GM23338 (cell line): ENCODE measurements at regions not wholly inside any gene's neighbourhood (a gene's known extent, or its start where the extent isn't known, plus 50 kb on each side); places are given as distances from the start of the nearest gene placed in this dataset.
A peak's percentile ranks its signal among the peaks of the same experiment; 100 is the strongest.

Experiments used
- ATAC-seq: fragments of 200-7000 bp; cut with Tn5 transposase; 3 replicates; pipeline ENCODE4 v1.9.1; 2020
- DNase-seq: peaks from one replicate; pipeline ENCODE4 v3.0.0-alpha.2; 2015; ENCODE audit warnings: low spot score
- H2AFZ ChIP-seq: fragments of 200-600 bp; sonication (generic); 2 replicates; pipeline ENCODE4 v1.8.0; 2016; ENCODE audit warnings: antibody characterized with exemption, mild to moderate bottlenecking, moderate library complexity
- H3F3A ChIP-seq: fragments of 200-600 bp; sonication (generic); replicated peaks from 2 replicates; pipeline ENCODE4 v1.8.0; 2017; ENCODE audit warnings: antibody characterized with exemption, mixed run types, low read depth
- H3K27ac ChIP-seq: fragments of 200-600 bp; sonication (generic); 2 replicates; pipeline ENCODE4 v1.6.1; 2016; ENCODE audit warnings: low read depth
- H3K27me3 ChIP-seq: fragments of 200-600 bp; sonication (generic); 2 replicates; pipeline ENCODE4 v1.8.0; 2016; ENCODE audit warnings: mild to moderate bottlenecking, mixed run types, moderate library complexity; ENCODE audit not compliant: insufficient read depth
- H3K36me3 ChIP-seq: fragments of 200-600 bp; sonication (generic); 2 replicates; pipeline ENCODE4 v1.8.0; 2016; ENCODE audit warnings: mild to moderate bottlenecking; ENCODE audit not compliant: insufficient read depth
- H3K4me1 ChIP-seq: fragments of 200-600 bp; sonication (generic); 2 replicates; pipeline ENCODE4 v1.8.0; 2016; ENCODE audit warnings: mild to moderate bottlenecking, moderate library complexity; ENCODE audit not compliant: insufficient read depth
- H3K4me2 ChIP-seq: fragments of 200-600 bp; sonication (generic); 2 replicates; pipeline ENCODE4 v1.7.1; 2017; ENCODE audit warnings: mixed run types
- H3K4me3 ChIP-seq: fragments of 200-600 bp; sonication (generic); 2 replicates; pipeline ENCODE4 v1.6.1; 2016; ENCODE audit warnings: mixed run types
- H3K79me2 ChIP-seq: fragments of 200-600 bp; sonication (generic); replicated peaks from 2 replicates; pipeline ENCODE4 v1.8.0; 2017; ENCODE audit warnings: mild to moderate bottlenecking; ENCODE audit not compliant: insufficient read depth
- H3K9me2 ChIP-seq: fragments of 200-600 bp; sonication (generic); 2 replicates; pipeline ENCODE4 v1.8.0; 2017; ENCODE audit not compliant: insufficient read depth
- H4K20me1 ChIP-seq: fragments of 200-600 bp; sonication (generic); replicated peaks from 2 replicates; pipeline ENCODE4 v1.8.0; 2017; ENCODE audit warnings: mild to moderate bottlenecking; ENCODE audit not compliant: insufficient read depth
- H3K27ac Mint-ChIP-seq: 2 replicates; pipeline ENCODE4 v1.8.0; 2020; ENCODE audit warnings: inconsistent platforms, mild to moderate bottlenecking, moderate library complexity, mixed read lengths
- H3K27me3 Mint-ChIP-seq: 3 replicates; pipeline ENCODE4 v1.8.0; 2022; ENCODE audit warnings: low read depth, mild to moderate bottlenecking, moderate library complexity, mixed read lengths, inconsistent platforms; ENCODE audit not compliant: insufficient read depth, poor library complexity
- H3K36me3 Mint-ChIP-seq: 3 replicates; pipeline ENCODE4 v1.8.0; 2021; ENCODE audit warnings: low read depth, mild to moderate bottlenecking, inconsistent platforms, moderate library complexity, mixed read lengths
- H3K4me1 Mint-ChIP-seq: 3 replicates; pipeline ENCODE4 v1.8.0; 2020; ENCODE audit warnings: mild to moderate bottlenecking, inconsistent platforms, mixed read lengths
- H3K4me3 Mint-ChIP-seq: 3 replicates; pipeline ENCODE4 v1.8.0; 2021; ENCODE audit warnings: moderate library complexity, mild to moderate bottlenecking, inconsistent platforms, mixed read lengths
- H3K9me3 Mint-ChIP-seq: 3 replicates; pipeline ENCODE4 v1.8.0; 2020; ENCODE audit warnings: moderate library complexity, mild to moderate bottlenecking, inconsistent platforms, mixed read lengths
- CREB1 ChIP-seq: fragments of 250-450 bp; sonication (Bioruptor Pico); IDR thresholded peaks from 2 replicates; pipeline ENCODE4 v1.5.0; 2020; ENCODE audit warnings: low read depth, mild to moderate bottlenecking, moderate library complexity
- CTCF ChIP-seq, 2 experiments: fragments of 200-600 bp in 1 of 2; sonication (generic) in 1 of 2; conservative IDR thresholded peaks; 2 replicates each; pipeline versions ENCODE4 v1.5.1 to v1.6.1; 2016 to 2017; ENCODE audit warnings: antibody characterized with exemption in 2 of 2, low read depth in 2 of 2, mild to moderate bottlenecking in 2 of 2, moderate library complexity in 1 of 2
- ETS1 ChIP-seq: IDR thresholded peaks from 2 replicates; pipeline ENCODE4 v1.6.1; 2016; ENCODE audit warnings: antibody characterized with exemption
- EZH2 ChIP-seq: fragments of 200-600 bp; sonication (generic); IDR thresholded peaks from one replicate; pipeline ENCODE4 v1.8.0; 2017; ENCODE audit warnings: antibody characterized with exemption, mild to moderate bottlenecking, low read depth; ENCODE audit not compliant: unreplicated experiment
- EZH2phosphoT487 ChIP-seq: fragments of 200-600 bp; sonication (generic); IDR thresholded peaks from one replicate; pipeline ENCODE4 v1.8.1; 2018; ENCODE audit warnings: antibody characterized with exemption; ENCODE audit not compliant: unreplicated experiment
- JUNB ChIP-seq: IDR thresholded peaks from one replicate; pipeline ENCODE4 v1.6.1; 2016; ENCODE audit warnings: antibody characterized with exemption; ENCODE audit not compliant: unreplicated experiment
- NANOG ChIP-seq: IDR thresholded peaks from 2 replicates; pipeline ENCODE4 v1.6.1; 2016; ENCODE audit warnings: antibody characterized with exemption, borderline replicate concordance
- POLR2AphosphoS5 ChIP-seq: IDR thresholded peaks from 2 replicates; pipeline ENCODE4 v1.6.1; 2016; ENCODE audit warnings: antibody characterized with exemption, low read depth
- REST ChIP-seq: IDR thresholded peaks from one replicate; pipeline ENCODE4 v1.6.1; 2018; ENCODE audit warnings: antibody characterized with exemption; ENCODE audit not compliant: unreplicated experiment
- ZNF114 ChIP-seq: fragments of 250-450 bp; sonication (Bioruptor Pico); IDR thresholded peaks from 2 replicates; pipeline ENCODE4 v1.5.0; 2020; ENCODE audit warnings: mild to moderate bottlenecking, moderate library complexity
- ZNF331 ChIP-seq: fragments of 250-450 bp; sonication (Bioruptor Pico); IDR thresholded peaks from 2 replicates; pipeline ENCODE4 v1.5.0; 2020; ENCODE audit warnings: low read depth, mild to moderate bottlenecking, moderate library complexity
- ZNF462 ChIP-seq: fragments of 250-450 bp; sonication (Bioruptor Pico); IDR thresholded peaks from 2 replicates; pipeline ENCODE4 v1.5.0; 2020; ENCODE audit warnings: mild to moderate bottlenecking, moderate library complexity

DNA sequence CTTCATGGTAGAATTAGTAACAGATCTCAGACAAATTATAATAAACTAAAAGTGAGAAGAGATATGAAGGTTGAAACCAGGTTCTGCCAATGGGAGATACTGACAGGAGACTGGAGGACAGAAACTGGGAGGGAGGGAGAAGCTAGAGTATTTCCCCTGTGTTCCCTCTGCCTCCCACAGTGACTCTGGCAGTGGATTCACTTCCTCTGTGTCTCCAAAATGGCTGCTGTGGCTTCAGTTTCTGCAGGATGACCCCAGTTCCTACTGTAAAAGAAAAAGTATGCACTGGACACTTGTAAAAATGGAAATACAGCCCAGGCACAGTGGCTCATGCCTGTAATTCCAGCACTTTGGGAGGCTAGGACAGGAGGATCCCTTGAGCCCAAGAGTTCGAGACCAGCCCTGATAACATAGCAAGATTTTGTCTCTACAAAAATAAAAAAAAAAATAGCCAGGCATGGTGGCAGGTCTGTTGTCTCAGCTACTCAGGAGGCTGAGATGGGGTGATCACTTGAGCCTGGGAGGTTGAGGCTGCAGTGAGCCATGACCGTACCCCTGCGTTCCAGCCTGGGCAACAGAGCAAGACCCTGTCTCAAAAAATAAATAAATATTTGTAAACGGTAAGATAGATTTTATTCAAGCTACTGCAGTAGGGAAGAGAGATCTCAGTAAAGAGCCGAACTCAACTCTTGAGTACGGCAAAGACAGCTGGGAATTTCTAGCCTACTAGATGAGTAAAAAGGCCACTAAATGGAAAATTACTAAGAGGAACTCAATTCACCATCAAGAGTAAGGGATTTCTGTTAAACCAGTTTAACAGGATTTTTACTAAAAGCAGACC lies 156.6 kb upstream of the TRIM24 start:
- no peak overlapping the region for H3K4me2 ChIP-seq
- no peak overlapping the region for H3K4me3 Mint-ChIP-seq
- no peak for TF ChIP-seq ZNF462 (CRISPR knock-in tag)
- no peak for TF ChIP-seq EZH2
- TF ChIP-seq CTCF (conservative IDR thresholded peaks at IDR 0.05; ENCODE audit: low read depth in 2 of 2) = no peak
- TF ChIP-seq REST = no peak
- TF ChIP-seq JUNB = no peak
- TF ChIP-seq ZNF114 (CRISPR knock-in tag) = no peak
- no peak for TF ChIP-seq ETS1
- TF ChIP-seq ZNF331 (CRISPR knock-in tag) = no peak
- no peak for TF ChIP-seq NANOG
- no peak for TF ChIP-seq POLR2AphosphoS5
- no peak for TF ChIP-seq CREB1 (CRISPR knock-in tag)
- TF ChIP-seq EZH2phosphoT487 = no peak
- H4K20me1 ChIP-seq = no peaks in the 10 kb centered on the region
- H3K4me1 ChIP-seq = peaks cover 6% of the 10 kb centered on the region
- H3F3A ChIP-seq = no peaks in the 10 kb centered on the region
- no peaks in the 10 kb centered on the region for H3K36me3 Mint-ChIP-seq
- H3K79me2 ChIP-seq = no peaks in the 10 kb centered on the region
- ATAC-seq (no peak), DNase-seq (peak; percentile 36)
- H3K27me3 ChIP-seq = no peaks in the 10 kb centered on the region
- H3K27ac Mint-ChIP-seq = no peak overlapping the region
- H3K4me3 ChIP-seq = no peak overlapping the region
- peak overlapping the region; percentile 39; the same call in 1 of the 2 replicates for H2AFZ ChIP-seq
- H3K9me2 ChIP-seq = no peaks in the 10 kb centered on the region
- H3K27me3 Mint-ChIP-seq = no peaks in the 10 kb centered on the region
- H3K9me3 Mint-ChIP-seq = peaks cover 3% of the 10 kb centered on the region; the same call in 1 of the 3 replicates
- H3K4me1 Mint-ChIP-seq = no peaks in the 10 kb centered on the region; the same call in 2 of the 3 replicates
- H3K27ac ChIP-seq = peak overlapping the region; percentile 50; the same call in 1 of the 2 replicates
- no peaks in the 10 kb centered on the region; the same call in 1 of the 2 replicates for H3K36me3 ChIP-seq
